Embryonic facial prominence (tissue), 1 donor: ENCODE measurements at regions not wholly inside any gene's neighbourhood (a gene's known extent, or its start where the extent isn't known, plus 50 kb on each side); places are given as distances from the start of the nearest gene placed in this dataset.

ENCODE experiments used
- DNase-seq: peaks from one replicate; pipeline ENCODE4 v3.0.0-alpha.2; 2016; ENCODE audit errors: extremely low spot score

- DNase-seq: no peak
Observed at GRCh38 chr12:76611533-76611932, 52.0 kb upstream of the OSBPL8 start.

GRCh38 chr12:76614364-76614763, 54.8 kb upstream of the OSBPL8 start:
- no peak for DNase-seq

- no peak for DNase-seq
Observed at GRCh38 chr12:76618031-76618430, 58.5 kb upstream of the OSBPL8 start.

- DNase-seq: peak; percentile 69
Observed at GRCh38 chr12:76621582-76622024, 62.0 kb upstream of the OSBPL8 start.

- no peak for DNase-seq
Observed at GRCh38 chr12:76622351-76622750, 62.8 kb upstream of the OSBPL8 start.

- DNase-seq: no peak
Observed at GRCh38 chr12:76622915-76623314, 63.3 kb upstream of the OSBPL8 start.

- DNase-seq: no peak
Observed at GRCh38 chr12:76623931-76624330, 64.4 kb upstream of the OSBPL8 start.

GRCh38 chr12:76627346-76628135, 68.0 kb upstream of the OSBPL8 start:
- DNase-seq: no peak

- no peak for DNase-seq
Observed at GRCh38 chr12:76628745-76629144, 69.2 kb upstream of the OSBPL8 start.

- no peak for DNase-seq
Observed at GRCh38 chr12:76631741-76632140, 72.2 kb upstream of the OSBPL8 start.

- DNase-seq: no peak
Observed at GRCh38 chr12:76633415-76633814, 73.8 kb upstream of the OSBPL8 start.

- no peak for DNase-seq
Observed at GRCh38 chr12:76634133-76634532, 74.6 kb upstream of the OSBPL8 start.

GRCh38 chr12:76636121-76636692, 76.6 kb upstream of the OSBPL8 start:
- DNase-seq: no peak

- no peak for DNase-seq
Observed at GRCh38 chr12:76637807-76638206, 78.2 kb upstream of the OSBPL8 start.

- no peak for DNase-seq
Observed at GRCh38 chr12:76639646-76640045, 80.1 kb upstream of the OSBPL8 start.

GRCh38 chr12:76641073-76641472, 81.5 kb upstream of the OSBPL8 start:
- DNase-seq: no peak

- DNase-seq: no peak
Observed at GRCh38 chr12:76641961-76642360, 82.4 kb upstream of the OSBPL8 start.

GRCh38 chr12:76643438-76643837, 83.9 kb upstream of the OSBPL8 start:
- no peak for DNase-seq

GRCh38 chr12:76644950-76645349, 85.4 kb upstream of the OSBPL8 start:
- no peak for DNase-seq

GRCh38 chr12:76645934-76646333, 86.4 kb upstream of the OSBPL8 start:
- no peak for DNase-seq

GRCh38 chr12:76646366-76646765, 86.8 kb upstream of the OSBPL8 start:
- no peak for DNase-seq

GRCh38 chr12:76649099-76649498, 89.5 kb upstream of the OSBPL8 start:
- no peak for DNase-seq

- no peak for DNase-seq
Observed at GRCh38 chr12:76652402-76652801, 92.8 kb upstream of the OSBPL8 start.

GRCh38 chr12:76653342-76653741, 93.8 kb upstream of the OSBPL8 start:
- no peak for DNase-seq
